ENCODE measurements at regions not wholly inside any gene's neighbourhood (a gene's known extent, or its start where the extent isn't known, plus 50 kb on each side); places are given as distances from the start of the nearest gene placed in this dataset.

DNA sequence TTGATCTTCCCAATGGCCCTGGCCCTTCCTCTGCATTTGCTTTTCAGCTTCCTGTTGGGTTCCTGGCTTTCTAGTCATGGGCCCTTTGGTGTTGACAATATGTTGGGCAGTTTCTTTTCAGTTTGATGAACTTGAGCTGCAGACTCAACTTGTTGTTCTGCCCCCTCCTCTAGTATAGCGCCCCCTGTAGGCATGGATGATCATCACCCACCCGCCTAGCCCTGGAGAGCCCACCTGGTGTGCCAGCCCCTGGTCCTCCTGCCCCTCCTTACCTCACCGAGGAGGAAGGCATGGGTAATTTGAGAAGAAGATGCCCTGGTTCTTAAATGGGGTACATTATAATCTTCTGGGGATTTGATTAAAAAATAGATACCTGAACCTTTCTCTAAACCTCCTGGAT, 271.2 kb downstream of the SNX10 start:
- H3K27ac ChIP-seq = no peak overlapping the region
- no peak overlapping the region for H3K4me3 ChIP-seq (ENCODE audit: low read depth, low read length)
- H3K27me3 ChIP-seq (replicated peaks) = no peaks in the 10 kb centered on the region
- DNase-seq = no peak
- H3K36me3 ChIP-seq (replicated peaks) = no peaks in the 10 kb centered on the region
- TF ChIP-seq, protein P1, sequence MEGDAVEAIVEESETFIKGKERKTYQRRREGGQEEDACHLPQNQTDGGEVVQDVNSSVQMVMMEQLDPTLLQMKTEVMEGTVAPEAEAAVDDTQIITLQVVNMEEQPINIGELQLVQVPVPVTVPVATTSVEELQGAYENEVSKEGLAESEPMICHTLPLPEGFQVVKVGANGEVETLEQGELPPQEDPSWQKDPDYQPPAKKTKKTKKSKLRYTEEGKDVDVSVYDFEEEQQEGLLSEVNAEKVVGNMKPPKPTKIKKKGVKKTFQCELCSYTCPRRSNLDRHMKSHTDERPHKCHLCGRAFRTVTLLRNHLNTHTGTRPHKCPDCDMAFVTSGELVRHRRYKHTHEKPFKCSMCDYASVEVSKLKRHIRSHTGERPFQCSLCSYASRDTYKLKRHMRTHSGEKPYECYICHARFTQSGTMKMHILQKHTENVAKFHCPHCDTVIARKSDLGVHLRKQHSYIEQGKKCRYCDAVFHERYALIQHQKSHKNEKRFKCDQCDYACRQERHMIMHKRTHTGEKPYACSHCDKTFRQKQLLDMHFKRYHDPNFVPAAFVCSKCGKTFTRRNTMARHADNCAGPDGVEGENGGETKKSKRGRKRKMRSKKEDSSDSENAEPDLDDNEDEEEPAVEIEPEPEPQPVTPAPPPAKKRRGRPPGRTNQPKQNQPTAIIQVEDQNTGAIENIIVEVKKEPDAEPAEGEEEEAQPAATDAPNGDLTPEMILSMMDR (IDR thresholded peaks at IDR 0.05; ENCODE audit: low read depth, low read length, missing control alignments) = no peak
- in situ Hi-C loops (cut with HindIII; ENCODE audit: low pct_ligation_motif_present, low sequenced_read_pairs) = no loop called here

DNA sequence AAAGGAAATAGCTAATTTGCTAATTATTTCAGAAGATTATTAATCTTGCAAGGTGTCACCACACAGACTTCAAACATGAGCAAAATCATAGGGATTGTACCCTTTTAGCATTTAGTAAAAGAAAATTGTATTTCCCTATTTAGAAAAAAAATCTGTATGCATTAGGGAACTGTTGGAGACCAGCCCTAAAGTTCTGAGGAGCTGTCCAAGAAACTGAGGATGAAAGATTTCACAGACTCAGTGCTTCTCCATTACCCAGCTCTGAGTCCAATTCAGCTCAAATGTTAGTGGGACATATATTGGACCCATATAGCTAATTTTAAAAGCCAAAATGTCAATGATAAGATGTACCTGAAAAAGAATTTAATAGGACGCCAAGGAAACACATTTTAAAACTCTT, 271.7 kb downstream of the SNX10 start:
- Histone ChIP-seq H3K36me3 (replicated peaks) (no peaks in the 10 kb centered on the region), H3K27me3 (replicated peaks) (no peaks in the 10 kb centered on the region), H3K27ac (no peak overlapping the region), H3K4me3 (ENCODE audit: low read depth, low read length) (no peak overlapping the region)
- no peak for DNase-seq
- in situ Hi-C loops (cut with HindIII; ENCODE audit: low pct_ligation_motif_present, low sequenced_read_pairs) = no loop called here
- TF ChIP-seq, protein P1 (IDR thresholded peaks at IDR 0.05; ENCODE audit: low read depth, low read length, missing control alignments) = no peak

DNA sequence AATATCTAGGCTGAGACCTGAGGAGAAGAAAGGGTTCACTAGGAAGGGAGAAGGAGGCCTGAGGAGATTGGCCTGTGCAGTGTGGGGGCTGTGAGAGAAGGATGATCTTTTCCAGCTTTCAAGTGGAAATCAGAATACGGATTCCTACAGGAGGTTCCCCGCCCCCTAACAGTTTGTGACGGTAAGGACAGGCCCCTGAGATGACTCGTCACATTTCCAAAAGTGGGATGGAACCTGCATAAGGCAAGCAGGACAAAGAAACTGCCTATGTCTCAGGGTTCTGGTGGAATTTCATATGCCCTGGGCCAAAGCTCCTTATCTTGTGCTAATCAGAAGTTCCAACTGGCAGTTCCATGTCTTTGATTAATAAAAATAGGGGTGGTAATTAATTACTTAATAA, 275.6 kb downstream of the SNX10 start:
- in situ Hi-C loops (cut with HindIII; ENCODE audit: low pct_ligation_motif_present, low sequenced_read_pairs) = no loop called here
- Histone ChIP-seq H3K27me3 (replicated peaks) (no peaks in the 10 kb centered on the region), H3K27ac (no peak overlapping the region), H3K4me3 (ENCODE audit: low read depth, low read length) (no peak overlapping the region), H3K36me3 (replicated peaks) (no peaks in the 10 kb centered on the region)
- no peak for DNase-seq
- TF ChIP-seq, protein P1 (IDR thresholded peaks at IDR 0.05; ENCODE audit: low read depth, low read length, missing control alignments) = no peak

DNA sequence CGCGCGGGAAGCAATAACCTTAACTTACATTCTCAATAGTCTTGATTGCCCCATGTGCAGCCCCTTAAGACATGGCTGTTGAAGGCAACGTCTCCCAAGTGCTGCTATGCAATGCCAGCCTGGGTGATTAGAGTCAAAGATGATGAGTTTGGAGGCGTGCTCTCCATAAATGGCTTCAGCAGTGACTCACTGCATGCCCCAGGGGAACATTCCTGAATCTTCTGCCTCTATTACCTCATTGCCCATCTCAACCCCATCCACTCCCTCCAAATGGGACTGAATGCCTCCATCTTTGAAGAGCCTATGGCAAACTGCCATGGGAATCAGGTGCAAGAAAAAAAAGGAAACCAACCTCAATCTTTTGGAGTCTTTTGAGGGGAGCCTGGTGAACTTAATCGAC, 282.8 kb downstream of the SNX10 start:
- TF ChIP-seq, protein P1 (IDR thresholded peaks at IDR 0.05; ENCODE audit: low read depth, low read length, missing control alignments) = no peak
- in situ Hi-C loops (cut with HindIII; ENCODE audit: low pct_ligation_motif_present, low sequenced_read_pairs) = no loop called here
- Histone ChIP-seq H3K27me3 (replicated peaks) (no peaks in the 10 kb centered on the region), H3K4me3 (ENCODE audit: low read depth, low read length) (no peak overlapping the region), H3K36me3 (replicated peaks) (no peaks in the 10 kb centered on the region), H3K27ac (no peak overlapping the region)
- no peak for DNase-seq

DNA sequence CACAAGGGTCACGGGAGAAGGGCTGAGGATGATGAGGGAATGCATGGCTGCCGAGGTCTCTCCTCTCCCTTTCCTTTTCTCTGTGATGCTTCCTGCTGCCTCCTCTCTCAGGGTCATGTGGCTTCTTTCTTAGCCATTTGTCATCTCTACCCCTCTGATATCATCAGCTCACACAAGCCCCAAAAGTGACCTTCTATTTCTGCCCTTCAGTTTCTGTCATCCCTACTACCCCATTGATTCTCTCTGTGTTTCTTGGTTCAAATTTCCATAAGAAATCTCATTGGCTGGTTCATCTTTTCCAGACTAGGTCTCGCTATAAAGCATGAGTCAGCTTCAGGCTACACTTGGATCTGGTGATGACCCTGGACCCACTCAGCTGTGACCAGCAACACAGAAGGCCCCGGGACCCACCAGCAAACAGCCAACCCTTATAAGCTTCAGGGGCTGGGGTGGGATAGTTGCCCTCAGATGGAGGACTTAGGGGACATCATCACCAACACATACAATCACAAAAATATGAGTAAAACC, 284.3 kb downstream of the SKAP2 start:
- no peak for DNase-seq
- Histone ChIP-seq H3K4me3 (ENCODE audit: low read depth, low read length) (no peak overlapping the region), H3K27ac (no peak overlapping the region), H3K36me3 (replicated peaks) (no peaks in the 10 kb centered on the region), H3K27me3 (replicated peaks) (no peaks in the 10 kb centered on the region)
- in situ Hi-C loops (cut with HindIII; ENCODE audit: low pct_ligation_motif_present, low sequenced_read_pairs) = no loop called here
- TF ChIP-seq, protein P1 (IDR thresholded peaks at IDR 0.05; ENCODE audit: low read depth, low read length, missing control alignments) = no peak

DNA sequence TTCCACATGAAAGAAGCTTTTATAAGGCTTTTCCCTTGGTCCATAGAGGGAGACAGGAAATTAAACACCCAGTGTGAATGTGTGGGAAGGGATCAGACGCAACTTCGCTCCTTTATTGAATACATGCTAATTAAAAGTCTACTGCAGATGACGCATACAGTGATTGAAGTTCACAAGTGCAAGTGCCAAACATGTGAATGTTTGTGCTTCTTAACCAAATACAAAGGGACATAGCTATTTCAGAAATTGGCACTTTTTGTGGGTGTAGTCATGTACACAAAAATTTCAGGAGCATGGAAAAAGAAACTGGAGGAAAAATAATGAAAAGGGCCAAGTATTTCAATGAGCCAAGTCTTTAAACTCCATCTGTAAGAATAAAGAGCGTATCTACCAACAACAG, 283.7 kb downstream of the SKAP2 start:
- Histone ChIP-seq H3K4me3 (ENCODE audit: low read depth, low read length) (no peak overlapping the region), H3K36me3 (replicated peaks) (no peaks in the 10 kb centered on the region), H3K27ac (no peak overlapping the region), H3K27me3 (replicated peaks) (no peaks in the 10 kb centered on the region)
- in situ Hi-C loops (cut with HindIII; ENCODE audit: low pct_ligation_motif_present, low sequenced_read_pairs) = no loop called here
- TF ChIP-seq, protein P1 (IDR thresholded peaks at IDR 0.05; ENCODE audit: low read depth, low read length, missing control alignments) = no peak
- DNase-seq = no peak
